K562 (cell line): ENCODE measurements at regions not wholly inside any gene's neighbourhood (a gene's known extent, or its start where the extent isn't known, plus 50 kb on each side); places are given as distances from the start of the nearest gene placed in this dataset.

ENCODE experiments used
- ATAC-seq: fragments of 200-7000 bp; cut with Tn5 transposase; 3 replicates; pipeline ENCODE4 v1.9.1; 2020; ENCODE audit warnings: moderate library complexity
- BruUV-seq: library from RNA; stranded (reverse); fragments of 400-500 nt; replicated peaks from 2 replicates; lab custom pipeline; 2021; lab: Mats Ljungman, UMichigan
- CTCF ChIA-PET: fragments of 300-600 bp; formaldehyde crosslinking; extraction: SDS; loops from one replicate; lab custom pipeline; 2021; ENCODE audit warnings: low intra/inter-chr PET ratio; lab: Yijun Ruan, JAX
- POLR2A ChIA-PET: fragments of 300-600, 350-650 bp; sonication (Branson Sonifier 250); formaldehyde crosslinking; extraction: SDS; loops from one replicate; lab custom pipeline; 2021; ENCODE audit warnings: antibody characterized with exemption, inconsistent platforms; lab: Yijun Ruan, JAX
- DNase-seq, 4 experiments: peaks; one replicate each; pipeline versions ENCODE4 v3.0.0 to v3.0.0-alpha.2; 2011 to 2018; ENCODE audit warnings: low spot score in 3 of 4, mixed read lengths in 3 of 4; ENCODE audit errors: extremely low read depth in 1 of 4
- FAIRE-seq: peaks from 2 replicates; lab custom pipeline; 2011; peaks lifted over from hg19 to GRCh38; lab: Jason Lieb, UNC
- H2AFZ ChIP-seq: 2 replicates; pipeline ENCODE4 v1.6.0; 2011; ENCODE audit warnings: low read depth, low read length, control low read depth, inconsistent platforms
- H3K27ac ChIP-seq: fragments of 200-600 bp; 3 replicates; pipeline ENCODE4 v1.8.0; 2011; ENCODE audit warnings: low read depth, mild to moderate bottlenecking, control low read depth, inconsistent platforms, low read length, moderate library complexity, mixed read lengths; ENCODE audit errors: extremely low read depth
- H3K27me3 ChIP-seq, 2 experiments: fragments of 300-600 bp in 1 of 2; 2 replicates in 1 of 2; 3 replicates in 1 of 2; pipeline versions ENCODE4 v1.6.0 to v1.8.0; 2011; ENCODE audit warnings: inconsistent platforms in 2 of 2, low read length in 2 of 2, mild to moderate bottlenecking in 1 of 2, mixed read lengths in 1 of 2, moderate library complexity in 1 of 2; ENCODE audit not compliant: control insufficient read depth in 2 of 2, insufficient read depth in 2 of 2
- H3K36me3 ChIP-seq: fragments of 300-600 bp; 3 replicates; pipeline ENCODE4 v1.8.0; 2011; ENCODE audit warnings: mild to moderate bottlenecking, low read length, inconsistent platforms; ENCODE audit not compliant: control insufficient read depth, insufficient read depth
- H3K4me1 ChIP-seq, 2 experiments: fragments of 200-600 bp in 1 of 2; replicated peaks in 1 of 2; 2 replicates in 1 of 2; 3 replicates in 1 of 2; pipeline versions ENCODE4 v1.5.1 to v1.8.0; 2011; ENCODE audit warnings: inconsistent platforms in 2 of 2, low read length in 2 of 2, mild to moderate bottlenecking in 1 of 2, mixed read lengths in 1 of 2, moderate library complexity in 1 of 2; ENCODE audit not compliant: control insufficient read depth in 2 of 2, insufficient read depth in 2 of 2
- H3K4me2 ChIP-seq: 2 replicates; pipeline ENCODE4 v1.6.1; 2011; ENCODE audit warnings: low read length, control low read depth, inconsistent platforms, mixed read lengths; ENCODE audit not compliant: insufficient read depth
- H3K4me3 ChIP-seq: fragments of 200-600 bp; sonication (generic), shearing (Covaris generic); 2 replicates; pipeline ENCODE4 v1.5.1; 2016; ENCODE audit warnings: control low read depth, inconsistent platforms
- H3K79me2 ChIP-seq: fragments of 200-600 bp; 3 replicates; pipeline ENCODE4 v1.8.0; 2011; ENCODE audit warnings: low read length, inconsistent platforms; ENCODE audit not compliant: control insufficient read depth, insufficient read depth
- H3K9ac ChIP-seq, 2 experiments: 2 replicates each; pipeline versions ENCODE4 v1.6.0 to v1.6.1; 2011; ENCODE audit warnings: low read depth in 2 of 2, low read length in 2 of 2, control low read depth in 1 of 2, inconsistent platforms in 1 of 2, mild to moderate bottlenecking in 1 of 2, mixed read lengths in 1 of 2; ENCODE audit not compliant: insufficient read depth in 1 of 2
- H3K9me1 ChIP-seq: one replicate; pipeline ENCODE4 v1.6.0; 2011; ENCODE audit warnings: inconsistent platforms, mild to moderate bottlenecking, low read length, moderate library complexity; ENCODE audit not compliant: control insufficient read depth, insufficient read depth
- H3K9me3 ChIP-seq: replicated peaks from 2 replicates; pipeline ENCODE4 v1.5.1; 2011; ENCODE audit warnings: low read depth, low read length, inconsistent platforms; ENCODE audit not compliant: control insufficient read depth, insufficient read depth
- H4K20me1 ChIP-seq: replicated peaks from 2 replicates; pipeline ENCODE4 v1.6.1; 2011; ENCODE audit warnings: low read length, inconsistent platforms, mixed read lengths; ENCODE audit not compliant: control insufficient read depth, insufficient read depth
- HDAC2 ChIP-seq: fragments of 450-650 bp; IDR thresholded peaks from 2 replicates; pipeline ENCODE4 v1.6.1; 2016; ENCODE audit warnings: mild to moderate bottlenecking
- KLF10 ChIP-seq: fragments of 250-450 bp; sonication (Bioruptor Pico); IDR thresholded peaks from 2 replicates; pipeline ENCODE4 v1.6.1; 2021; ENCODE audit warnings: matching md5 sums
- RNF219 ChIP-seq: fragments of 250-450 bp; sonication (Bioruptor Pico); IDR thresholded peaks from 2 replicates; pipeline ENCODE4 v1.5.0; 2022; ENCODE audit warnings: mild to moderate bottlenecking
- TEAD4 ChIP-seq, 2 experiments: sonication (generic) in 1 of 2; formaldehyde crosslinking in 1 of 2; IDR thresholded peaks; 2 replicates each; pipeline versions ENCODE4 v1.6.1 to v1.8.0; 2012 to 2022; ENCODE audit warnings: borderline replicate concordance in 1 of 2, inconsistent platforms in 1 of 2, low read length in 1 of 2, mild to moderate bottlenecking in 1 of 2, missing genetic modification reagents in 1 of 2
- ZFP1 ChIP-seq: fragments of 450-650 bp; formaldehyde crosslinking; IDR thresholded peaks from 2 replicates; pipeline ENCODE4 v1.4.0; 2020; ENCODE audit warnings: mild to moderate bottlenecking, mixed read lengths
- WGBS: fragments of 100-300 bp; shearing (Covaris generic); methylation state at CpG from one replicate; pipeline ENCODE4 v1.1.6; 2016; ENCODE audit warnings: low coverage, mixed read lengths; ENCODE audit not compliant: insufficient coverage; ENCODE audit errors: missing lambda C conversion rate; 5-methylcytosine and 5-hydroxymethylcytosine counted together
- in situ Hi-C: fragments of 300-500 bp; cut with MboI; formaldehyde crosslinking; loops from 4 replicates; pipeline ENCODE4 v1.15.0; 2018; ENCODE audit warnings: inconsistent platforms, mixed read lengths
- intact Hi-C: fragments of 100-400 bp; cut with micrococcal nuclease; formaldehyde crosslinking; loops from 2 replicates; pipeline ENCODE4 v1.14.2; 2022

DNA sequence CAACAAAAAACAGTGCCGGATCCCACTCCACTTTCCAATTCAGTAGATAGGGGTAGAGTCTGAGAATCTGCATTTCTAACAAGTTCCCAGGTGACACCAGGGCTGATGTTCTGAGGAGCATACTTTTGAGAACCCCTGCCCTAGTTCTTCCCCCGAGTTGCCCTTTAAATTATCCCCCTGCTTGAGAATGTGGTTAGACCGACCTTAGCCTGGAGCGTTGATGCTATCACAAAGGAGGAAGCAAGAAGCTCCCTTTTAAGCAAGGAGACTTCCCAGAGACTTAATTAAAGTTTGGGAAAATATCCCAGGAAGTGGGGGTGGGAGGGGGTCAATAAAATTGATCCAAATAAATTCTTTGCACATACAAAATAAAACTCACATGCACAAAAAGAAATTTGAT lies 485.9 kb downstream of the SMARCA1 start:
- in situ Hi-C loops: no loop called here
- CTCF ChIA-PET: no interaction called here
- no peaks in the 10 kb centered on the region for H3K4me1 ChIP-seq

More for the DNA sequence above, 485.9 kb downstream of the SMARCA1 start:
- Histone ChIP-seq H3K79me2 (no peaks in the 10 kb centered on the region), H3K4me2 (no peak overlapping the region), H3K36me3 (no peaks in the 10 kb centered on the region), H3K9me1 (no peaks in the 10 kb centered on the region), H3K9ac (no peak overlapping the region), H3K9me3 (no peaks in the 10 kb centered on the region), H3K27me3 (no peaks in the 10 kb centered on the region), H2AFZ (no peak overlapping the region), H4K20me1 (no peaks in the 10 kb centered on the region), H3K27ac (no peak overlapping the region), H3K4me3 (no peak overlapping the region)
- FAIRE-seq (no peak), ATAC-seq (no peak), DNase-seq (no peak)
- TF ChIP-seq HDAC2 (no peak), RNF219 (no peak), ZFP1 (no peak), KLF10 (CRISPR knock-in tag) (no peak), TEAD4 (IDR thresholded peaks at IDR 0.05; ENCODE audit: low read length) (no peak), TEAD4 (CRISPR knock-in tag; IDR thresholded peaks at IDR 0.05; ENCODE audit: borderline replicate concordance) (no peak)
- BruUV-seq: no TSS peak
- WGBS: 2% methylated on average over 4 of the region's 4 CpGs
- intact Hi-C loops: no loop called here
- POLR2A ChIA-PET: no interaction called here
